Panc1 (cell line): ENCODE measurements at regions not wholly inside any gene's neighbourhood (a gene's known extent, or its start where the extent isn't known, plus 50 kb on each side); places are given as distances from the start of the nearest gene placed in this dataset.

ENCODE experiments used
- ATAC-seq: fragments of 200-7000 bp; cut with Tn5 transposase; 2 replicates; pipeline ENCODE4 v1.9.1; 2020; ENCODE audit warnings: mild to moderate bottlenecking, moderate library complexity
- BruUV-seq: library from RNA; stranded (reverse); fragments of 400-500 nt; replicated peaks from 2 replicates; lab custom pipeline; 2021; lab: Mats Ljungman, UMichigan
- CTCF ChIA-PET: fragments of 300-600 bp; sonication (Branson Sonifier 250); formaldehyde crosslinking; loops from one replicate; lab custom pipeline; 2022; ENCODE audit warnings: antibody characterized with exemption; lab: Charles Lee
- POLR2A ChIA-PET: fragments of 300-600 bp; sonication (Branson Sonifier 250); formaldehyde crosslinking; loops from one replicate; lab custom pipeline; 2022; ENCODE audit warnings: antibody characterized with exemption; lab: Charles Lee
- DNase-seq: peaks from one replicate; pipeline ENCODE4 v3.0.0-alpha.2; 2010; ENCODE audit warnings: low read depth, low spot score
- H3K27ac ChIP-seq: 2 replicates; pipeline ENCODE4 v1.5.1; 2011; ENCODE audit warnings: mild to moderate bottlenecking, low read length, inconsistent platforms
- H3K27me3 ChIP-seq: fragments of 200-500 bp; sonication (Bioruptor generic); 2 replicates; pipeline ENCODE4 v1.6.0; 2014; ENCODE audit warnings: low read length, inconsistent platforms; ENCODE audit not compliant: control insufficient read depth, insufficient read depth
- H3K36me3 ChIP-seq: fragments of 200-500 bp; sonication (Bioruptor generic); 2 replicates; pipeline ENCODE4 v1.5.1; 2014; ENCODE audit warnings: inconsistent platforms, mild to moderate bottlenecking, low read length, moderate library complexity; ENCODE audit not compliant: control insufficient read depth, insufficient read depth
- H3K4me1 ChIP-seq: 2 replicates; pipeline ENCODE4 v1.5.1; 2011; ENCODE audit warnings: inconsistent platforms, mild to moderate bottlenecking, low read length, moderate library complexity; ENCODE audit not compliant: control insufficient read depth, insufficient read depth
- H3K4me3 ChIP-seq, 2 experiments: 2 replicates each; pipeline ENCODE4 v1.5.1; 2011 to 2012; ENCODE audit warnings: low read depth in 2 of 2, low read length in 2 of 2, mild to moderate bottlenecking in 2 of 2, inconsistent platforms in 1 of 2, moderate library complexity in 1 of 2
- H3K9me3 ChIP-seq: fragments of 200-500 bp; sonication (Bioruptor generic); 2 replicates; pipeline ENCODE4 v1.5.1; 2014; ENCODE audit warnings: low read depth, mild to moderate bottlenecking, inconsistent platforms, low read length, moderate library complexity; ENCODE audit not compliant: control insufficient read depth, insufficient read depth
- CTCF ChIP-seq: fragments of 450-650 bp; IDR thresholded peaks from 2 replicates; pipeline ENCODE4 v1.5.1; 2017; ENCODE audit warnings: mild to moderate bottlenecking
- POLR2AphosphoS5 ChIP-seq: IDR thresholded peaks from 2 replicates; pipeline ENCODE4 v1.6.1; 2012; ENCODE audit warnings: mild to moderate bottlenecking, low read depth, low read length, moderate library complexity
- REST ChIP-seq, 2 experiments: IDR thresholded peaks; 2 replicates each; pipeline ENCODE4 v1.6.1; 2011 to 2012; ENCODE audit warnings: low read depth in 2 of 2, control low read depth in 1 of 2, low read length in 1 of 2, mild to moderate bottlenecking in 1 of 2, moderate library complexity in 1 of 2; ENCODE audit not compliant: insufficient read depth in 1 of 2
- SIN3A ChIP-seq: IDR thresholded peaks from 2 replicates; pipeline ENCODE4 v1.6.1; 2012; ENCODE audit warnings: low read depth, mild to moderate bottlenecking, low read length, moderate library complexity, borderline replicate concordance; ENCODE audit not compliant: insufficient read depth
- TCF7L2 ChIP-seq: IDR thresholded peaks from 2 replicates; pipeline ENCODE4 v1.6.1; 2011; ENCODE audit warnings: mild to moderate bottlenecking, low read depth, low read length, inconsistent platforms
- in situ Hi-C: cut with HindIII; loops from 2 replicates; pipeline ENCODE4 v1.10.0; 2016; ENCODE audit warnings: low sequenced_read_pairs, low pct_unique_long_range_greater_than_20kb
- intact Hi-C: fragments of 100-400 bp; cut with micrococcal nuclease; formaldehyde crosslinking; loops from one replicate; pipeline ENCODE4 v1.10.0; 2022; ENCODE audit not compliant: unreplicated experiment

- ChIA-PET POLR2A (no interaction called here), CTCF (no interaction called here)
- in situ Hi-C loops = no loop called here
- H3K4me1 ChIP-seq = no peaks in the 10 kb centered on the region; the same call in 1 of the 2 replicates
- no TSS peak for BruUV-seq
- intact Hi-C loops = no loop called here
- no peaks in the 10 kb centered on the region for H3K27me3 ChIP-seq
- H3K9me3 ChIP-seq = no peaks in the 10 kb centered on the region
- no peak for TF ChIP-seq CTCF
- TF ChIP-seq POLR2AphosphoS5 = no peak
- no peak for TF ChIP-seq TCF7L2
- TF ChIP-seq REST (IDR thresholded peaks at IDR 0.05; ENCODE audit: insufficient read depth in 1 of 2, low read depth in 2 of 2, low read length in 1 of 2) = no peak
- TF ChIP-seq SIN3A = no peak
- no peak overlapping the region for H3K4me3 ChIP-seq
- DNase-seq (no peak), ATAC-seq (no peak)
- no peaks in the 10 kb centered on the region for H3K36me3 ChIP-seq
- no peak overlapping the region for H3K27ac ChIP-seq
These were observed 489.5 kb upstream of the CITED2 start for GRCh38 chr6:139863964-139864363.

- intact Hi-C loops (no loop called here), in situ Hi-C loops (no loop called here)
- no peaks in the 10 kb centered on the region for H3K9me3 ChIP-seq
- H3K4me1 ChIP-seq = no peaks in the 10 kb centered on the region; the same call in 1 of the 2 replicates
- H3K27me3 ChIP-seq = no peaks in the 10 kb centered on the region
- no peak overlapping the region for H3K4me3 ChIP-seq
- no TSS peak for BruUV-seq
- DNase-seq = no peak
- no peak overlapping the region for H3K27ac ChIP-seq
- ChIA-PET CTCF (no interaction called here), POLR2A (no interaction called here)
- ATAC-seq = no peak
- no peaks in the 10 kb centered on the region for H3K36me3 ChIP-seq
- TF ChIP-seq REST (IDR thresholded peaks at IDR 0.05; ENCODE audit: insufficient read depth in 1 of 2, low read depth in 2 of 2, low read length in 1 of 2) = no peak
- TF ChIP-seq POLR2AphosphoS5 = no peak
- no peak for TF ChIP-seq SIN3A
- TF ChIP-seq CTCF = no peak
- no peak for TF ChIP-seq TCF7L2
These were observed 488.9 kb upstream of the CITED2 start for GRCh38 chr6:139863346-139863745.
